ENCODE measurements at regions not wholly inside any gene's neighbourhood (a gene's known extent, or its start where the extent isn't known, plus 50 kb on each side); places are given as distances from the start of the nearest gene placed in this dataset.

GRCh38 chr9:546235-546634 is 295.3 kb upstream of the DMRT1 start:
- TF ChIP-seq CTCF (IDR thresholded peaks at IDR 0.05) (no peak), POLR2A (IDR thresholded peaks at IDR 0.05) (no peak)
